ENCODE measurements at regions not wholly inside any gene's neighbourhood (a gene's known extent, or its start where the extent isn't known, plus 50 kb on each side); places are given as distances from the start of the nearest gene placed in this dataset.

- ATAC-seq = no peak
- TF ChIP-seq EP300 (IDR thresholded peaks at IDR 0.05) (no peak), CTCF (IDR thresholded peaks at IDR 0.05) (no peak)
- Histone ChIP-seq H3K27ac (no peak overlapping the region), H3K36me3 (no peaks in the 10 kb centered on the region), H3K27me3 (peaks cover 7% of the 10 kb centered on the region), H3K9me3 (no peaks in the 10 kb centered on the region), H3K4me3 (no peak overlapping the region), H3K4me1 (no peaks in the 10 kb centered on the region)
Measured at GRCh38 chr5:9830184-9830583, 200.0 kb upstream of the TAS2R1 start.

- TF ChIP-seq CTCF (IDR thresholded peaks at IDR 0.05) (no peak), POLR2AphosphoS5 (IDR thresholded peaks at IDR 0.05) (no peak), POLR2A (IDR thresholded peaks at IDR 0.05) (no peak), EP300 (IDR thresholded peaks at IDR 0.05) (no peak)
- Histone ChIP-seq H3K9me3 (no peaks in the 10 kb centered on the region), H3K27ac (no peak overlapping the region), H3K27me3 (peaks cover 7% of the 10 kb centered on the region), H3K4me1 (no peaks in the 10 kb centered on the region), H3K4me3 (no peak overlapping the region), H3K36me3 (no peaks in the 10 kb centered on the region)
- ATAC-seq = no peak
- 17 to 100% methylated on average over 1 of the region's 2 CpGs for WGBS, 2 donors (ENCODE audit: low coverage in 1 of 2)
Measured at GRCh38 chr5:9829621-9830020, 199.5 kb upstream of the TAS2R1 start.

- H3K4me1 ChIP-seq = no peaks in the 10 kb centered on the region
- WGBS, 2 donors (ENCODE audit: low coverage in 1 of 2) = 33 to 48% methylated on average over 2 to 4 of the region's 4 CpGs
- no peaks in the 10 kb centered on the region for H3K9me3 ChIP-seq
- ATAC-seq = no peak
- H3K27ac ChIP-seq = no peak overlapping the region
- no peak for TF ChIP-seq EP300 (IDR thresholded peaks at IDR 0.05)
- TF ChIP-seq CTCF (IDR thresholded peaks at IDR 0.05) = no peak
- TF ChIP-seq POLR2A (IDR thresholded peaks at IDR 0.05) = no peak
- no peak for TF ChIP-seq POLR2AphosphoS5 (IDR thresholded peaks at IDR 0.05)
- H3K27me3 ChIP-seq = no peaks in the 10 kb centered on the region
- H3K4me3 ChIP-seq = no peak overlapping the region
- H3K36me3 ChIP-seq = no peaks in the 10 kb centered on the region
Measured at GRCh38 chr5:9820691-9821449, 190.7 kb upstream of the TAS2R1 start.

- Histone ChIP-seq H3K4me1 (no peaks in the 10 kb centered on the region), H3K36me3 (no peaks in the 10 kb centered on the region), H3K27ac (no peak overlapping the region), H3K4me3 (no peak overlapping the region), H3K9me3 (no peaks in the 10 kb centered on the region), H3K27me3 (no peaks in the 10 kb centered on the region)
- no peak for ATAC-seq
- TF ChIP-seq CTCF (IDR thresholded peaks at IDR 0.05) (no peak), POLR2AphosphoS5 (IDR thresholded peaks at IDR 0.05) (no peak), EP300 (IDR thresholded peaks at IDR 0.05) (no peak), POLR2A (IDR thresholded peaks at IDR 0.05) (no peak)
- WGBS, 2 donors (ENCODE audit: low coverage in 1 of 2) = 100% methylated on average over 2 of the region's 2 CpGs; no CpG with 5 or more reads in 1 of the 2 donors
Measured at GRCh38 chr5:9818340-9818845, 188.2 kb upstream of the TAS2R1 start.

GRCh38 chr5:9817819-9818218 lies 187.7 kb upstream of the TAS2R1 start:
- Histone ChIP-seq H3K36me3 (no peaks in the 10 kb centered on the region), H3K4me3 (no peak overlapping the region), H3K27ac (no peak overlapping the region), H3K9me3 (no peaks in the 10 kb centered on the region), H3K27me3 (no peaks in the 10 kb centered on the region), H3K4me1 (no peaks in the 10 kb centered on the region)
- no peak for ATAC-seq
- no peak for TF ChIP-seq CTCF (IDR thresholded peaks at IDR 0.05)
- TF ChIP-seq POLR2AphosphoS5 (IDR thresholded peaks at IDR 0.05) = no peak
- TF ChIP-seq POLR2A (IDR thresholded peaks at IDR 0.05) = no peak
- no peak for TF ChIP-seq EP300 (IDR thresholded peaks at IDR 0.05)
- WGBS, 2 donors (ENCODE audit: low coverage in 1 of 2) = 48 to 59% methylated on average over 3 to 4 of the region's 4 CpGs

Data from gastroesophageal sphincter (tissue), 4 donors.